Neural cell (in vitro differentiated cells): ENCODE measurements at regions not wholly inside any gene's neighbourhood (a gene's known extent, or its start where the extent isn't known, plus 50 kb on each side); places are given as distances from the start of the nearest gene placed in this dataset.

Experiments
- H2AFZ ChIP-seq: fragments of 200-600, 300-800 bp; sonication (generic), shearing (Covaris generic); 2 replicates; pipeline ENCODE4 v1.6.0; 2014; ENCODE audit warnings: low read depth, mild to moderate bottlenecking, antibody characterized with exemption, low read length, moderate library complexity
- H3F3A ChIP-seq: fragments of 200-600 bp; shearing (Covaris generic); 2 replicates; pipeline ENCODE4 v1.6.1; 2016; ENCODE audit warnings: mild to moderate bottlenecking, moderate library complexity, mixed read lengths, antibody characterized with exemption, low read length; ENCODE audit not compliant: insufficient read depth, poor library complexity, severe bottlenecking
- H3K27ac ChIP-seq: fragments of 200-600, 300-800 bp; sonication (generic), shearing (Covaris generic); 2 replicates; pipeline ENCODE4 v1.5.1; 2014; ENCODE audit warnings: mild to moderate bottlenecking, low read length, moderate library complexity
- H3K27me3 ChIP-seq: fragments of 300-800, 200-600 bp; sonication (generic), shearing (Covaris generic); 2 replicates; pipeline ENCODE4 v1.6.0; 2014; ENCODE audit warnings: mild to moderate bottlenecking, low read depth, low read length, moderate library complexity; ENCODE audit not compliant: insufficient read depth
- H3K36me3 ChIP-seq: fragments of 300-800, 200-600 bp; sonication (generic), shearing (Covaris generic); 2 replicates; pipeline ENCODE4 v1.5.1; 2014; ENCODE audit warnings: mild to moderate bottlenecking, antibody characterized with exemption, low read length, moderate library complexity; ENCODE audit not compliant: insufficient read depth
- H3K4me2 ChIP-seq: fragments of 300-800, 200-600 bp; sonication (generic), shearing (Covaris generic); 2 replicates; pipeline ENCODE4 v1.6.0; 2014; ENCODE audit warnings: mild to moderate bottlenecking, low read length
- H3K4me3 ChIP-seq: fragments of 300-800, 200-600 bp; sonication (generic), shearing (Covaris generic); 2 replicates; pipeline ENCODE4 v1.5.1; 2014; ENCODE audit warnings: mild to moderate bottlenecking, low read length, moderate library complexity
- H3K79me2 ChIP-seq: fragments of 200-600 bp; shearing (Covaris generic); replicated peaks from 2 replicates; pipeline ENCODE4 v1.6.0; 2014; ENCODE audit warnings: mild to moderate bottlenecking, low read length, moderate library complexity; ENCODE audit not compliant: insufficient read depth
- H3K9ac ChIP-seq: fragments of 300-800, 200-600 bp; sonication (generic), shearing (Covaris generic); 2 replicates; pipeline ENCODE4 v1.6.1; 2016; ENCODE audit warnings: mild to moderate bottlenecking, low read length, mixed read lengths
- H3K9me2 ChIP-seq: fragments of 200-600 bp; shearing (Covaris generic); 2 replicates; pipeline ENCODE4 v1.6.1; 2016; ENCODE audit warnings: mild to moderate bottlenecking, low read length, mixed read lengths; ENCODE audit not compliant: insufficient read depth
- H3K9me3 ChIP-seq: fragments of 200-600, 300-800 bp; sonication (generic), shearing (Covaris generic); 2 replicates; pipeline ENCODE4 v1.6.1; 2016; ENCODE audit warnings: mild to moderate bottlenecking, mixed run types, low read length, moderate library complexity, mixed read lengths
- H4K20me1 ChIP-seq: fragments of 200-600 bp; shearing (Covaris generic); 2 replicates; pipeline ENCODE4 v1.6.1; 2016; ENCODE audit warnings: mild to moderate bottlenecking, mixed run types; ENCODE audit not compliant: insufficient read depth
- CTCF ChIP-seq: fragments of 450-650 bp; IDR thresholded peaks from 2 replicates; pipeline ENCODE4 v1.5.1; 2014; ENCODE audit warnings: antibody characterized with exemption, mild to moderate bottlenecking, moderate library complexity; ENCODE audit not compliant: poor library complexity, severe bottlenecking
- EP300 ChIP-seq: fragments of 450-650 bp; conservative IDR thresholded peaks from 2 replicates; pipeline ENCODE4 v1.6.1; 2014; ENCODE audit warnings: antibody characterized with exemption, mild to moderate bottlenecking, moderate library complexity; ENCODE audit not compliant: poor library complexity, severe bottlenecking
- EZH2 ChIP-seq: fragments of 200-600, 300-800 bp; shearing (Covaris generic), sonication (generic); IDR thresholded peaks from 2 replicates; pipeline ENCODE4 v1.6.1; 2014; ENCODE audit warnings: antibody characterized with exemption, low read length, borderline replicate concordance, mild to moderate bottlenecking; ENCODE audit not compliant: insufficient read depth, poor library complexity, severe bottlenecking
- MXI1 ChIP-seq: fragments of 450-650 bp; conservative IDR thresholded peaks from 2 replicates; pipeline ENCODE4 v1.6.1; 2014; ENCODE audit warnings: antibody characterized with exemption, mild to moderate bottlenecking; ENCODE audit not compliant: poor library complexity, severe bottlenecking
- POLR2AphosphoS5 ChIP-seq: IDR thresholded peaks from 2 replicates; pipeline ENCODE4 v1.6.1; 2012
- RAD21 ChIP-seq: fragments of 450-650 bp; conservative IDR thresholded peaks from 2 replicates; pipeline ENCODE4 v1.6.1; 2014; ENCODE audit warnings: antibody characterized with exemption, mild to moderate bottlenecking, moderate library complexity
- SMC3 ChIP-seq: fragments of 450-650 bp; conservative IDR thresholded peaks from 2 replicates; pipeline ENCODE4 v1.6.1; 2014; ENCODE audit warnings: antibody characterized with exemption, mild to moderate bottlenecking, moderate library complexity; ENCODE audit not compliant: poor library complexity
- TAF1 ChIP-seq: IDR thresholded peaks from 2 replicates; pipeline ENCODE4 v1.6.1; 2012; ENCODE audit warnings: low read depth
- TF ChIP-seq, protein P1 (sequence below): IDR thresholded peaks from 2 replicates; pipeline ENCODE4 v1.6.1; 2012; ENCODE audit warnings: borderline replicate concordance

DNA sequence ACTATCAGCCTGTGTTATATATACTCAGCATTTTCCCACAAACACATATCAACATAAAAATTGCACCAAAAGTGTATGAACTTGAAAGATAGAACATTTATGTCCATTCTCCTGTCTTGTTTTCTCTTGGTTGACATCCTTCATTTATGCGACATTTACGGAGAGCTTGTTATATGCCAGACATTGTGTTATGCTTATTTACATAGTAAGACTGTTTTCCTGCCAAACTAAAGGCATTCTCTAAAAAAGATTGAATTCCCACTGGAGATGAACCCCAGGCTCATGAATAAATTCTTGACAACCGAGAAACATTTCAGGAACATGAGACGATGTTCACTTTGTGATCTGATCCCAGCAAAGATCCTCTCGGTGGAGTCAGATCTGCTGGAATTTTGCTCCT is 131.0 kb downstream of the RAP2A start:
- TF ChIP-seq RAD21 (no peak), EP300 (peak; percentile 88), SMC3 (no peak), TAF1 (no peak), MXI1 (no peak), POLR2AphosphoS5 (peak; percentile 72), EZH2 (no peak), CTCF (no peak)
- TF ChIP-seq, protein P1, sequence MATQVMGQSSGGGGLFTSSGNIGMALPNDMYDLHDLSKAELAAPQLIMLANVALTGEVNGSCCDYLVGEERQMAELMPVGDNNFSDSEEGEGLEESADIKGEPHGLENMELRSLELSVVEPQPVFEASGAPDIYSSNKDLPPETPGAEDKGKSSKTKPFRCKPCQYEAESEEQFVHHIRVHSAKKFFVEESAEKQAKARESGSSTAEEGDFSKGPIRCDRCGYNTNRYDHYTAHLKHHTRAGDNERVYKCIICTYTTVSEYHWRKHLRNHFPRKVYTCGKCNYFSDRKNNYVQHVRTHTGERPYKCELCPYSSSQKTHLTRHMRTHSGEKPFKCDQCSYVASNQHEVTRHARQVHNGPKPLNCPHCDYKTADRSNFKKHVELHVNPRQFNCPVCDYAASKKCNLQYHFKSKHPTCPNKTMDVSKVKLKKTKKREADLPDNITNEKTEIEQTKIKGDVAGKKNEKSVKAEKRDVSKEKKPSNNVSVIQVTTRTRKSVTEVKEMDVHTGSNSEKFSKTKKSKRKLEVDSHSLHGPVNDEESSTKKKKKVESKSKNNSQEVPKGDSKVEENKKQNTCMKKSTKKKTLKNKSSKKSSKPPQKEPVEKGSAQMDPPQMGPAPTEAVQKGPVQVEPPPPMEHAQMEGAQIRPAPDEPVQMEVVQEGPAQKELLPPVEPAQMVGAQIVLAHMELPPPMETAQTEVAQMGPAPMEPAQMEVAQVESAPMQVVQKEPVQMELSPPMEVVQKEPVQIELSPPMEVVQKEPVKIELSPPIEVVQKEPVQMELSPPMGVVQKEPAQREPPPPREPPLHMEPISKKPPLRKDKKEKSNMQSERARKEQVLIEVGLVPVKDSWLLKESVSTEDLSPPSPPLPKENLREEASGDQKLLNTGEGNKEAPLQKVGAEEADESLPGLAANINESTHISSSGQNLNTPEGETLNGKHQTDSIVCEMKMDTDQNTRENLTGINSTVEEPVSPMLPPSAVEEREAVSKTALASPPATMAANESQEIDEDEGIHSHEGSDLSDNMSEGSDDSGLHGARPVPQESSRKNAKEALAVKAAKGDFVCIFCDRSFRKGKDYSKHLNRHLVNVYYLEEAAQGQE, result peak; percentile 54
- no peaks in the 10 kb centered on the region for H3K36me3 ChIP-seq
- H3F3A ChIP-seq, result no peaks in the 10 kb centered on the region
- H3K79me2 ChIP-seq, result no peaks in the 10 kb centered on the region
- H4K20me1 ChIP-seq, result no peaks in the 10 kb centered on the region
- no peaks in the 10 kb centered on the region for H3K9me2 ChIP-seq
- H3K9ac ChIP-seq, result no peak overlapping the region
- no peak overlapping the region for H3K27ac ChIP-seq
- no peaks in the 10 kb centered on the region for H3K27me3 ChIP-seq
- H3K9me3 ChIP-seq, result no peaks in the 10 kb centered on the region
- no peak overlapping the region for H3K4me2 ChIP-seq
- H3K4me3 ChIP-seq, result no peak overlapping the region
- H2AFZ ChIP-seq, result no peak overlapping the region

DNA sequence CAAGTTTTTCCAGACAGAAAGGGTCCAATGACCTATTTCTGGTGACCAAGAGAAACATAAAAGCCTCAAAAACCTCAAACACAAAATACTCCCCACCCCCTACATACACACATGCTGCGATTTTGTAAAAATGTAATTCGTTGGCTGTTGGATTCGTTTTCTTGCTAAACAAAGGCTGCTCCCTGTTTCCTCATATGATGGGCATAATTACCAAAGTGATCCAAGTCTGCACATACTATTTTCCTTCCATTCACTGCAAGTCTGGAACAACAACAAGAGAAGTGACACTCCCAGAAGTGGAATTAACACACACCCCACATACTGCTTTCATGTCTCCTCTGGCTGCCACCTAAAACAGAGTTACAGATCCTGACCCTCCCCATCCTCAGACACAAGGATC is 131.9 kb downstream of the RAP2A start:
- no peak for TF ChIP-seq EZH2
- TF ChIP-seq MXI1, result no peak
- TF ChIP-seq SMC3, result no peak
- no peak for TF ChIP-seq POLR2AphosphoS5
- no peak for TF ChIP-seq CTCF
- TF ChIP-seq, protein P1, result no peak
- TF ChIP-seq RAD21, result no peak
- no peak for TF ChIP-seq TAF1
- no peak for TF ChIP-seq EP300
- no peak overlapping the region for H3K4me3 ChIP-seq

More for the DNA sequence above, 131.9 kb downstream of the RAP2A start:
- Histone ChIP-seq H3K9ac (no peak overlapping the region), H3K9me3 (no peaks in the 10 kb centered on the region), H3K9me2 (no peaks in the 10 kb centered on the region), H2AFZ (no peak overlapping the region), H4K20me1 (no peaks in the 10 kb centered on the region), H3K27ac (no peak overlapping the region), H3K36me3 (no peaks in the 10 kb centered on the region), H3K27me3 (no peaks in the 10 kb centered on the region), H3K4me2 (no peak overlapping the region), H3K79me2 (no peaks in the 10 kb centered on the region), H3F3A (no peaks in the 10 kb centered on the region)
